PC-9 (cell line): ENCODE measurements at regions not wholly inside any gene's neighbourhood (a gene's known extent, or its start where the extent isn't known, plus 50 kb on each side); places are given as distances from the start of the nearest gene placed in this dataset.

ENCODE experiments used
- EZH2 ChIP-seq: fragments of 200-600 bp; sonication (generic); IDR thresholded peaks from 2 replicates; pipeline ENCODE4 v1.8.0; 2017; ENCODE audit warnings: antibody characterized with exemption, low read depth
- TF ChIP-seq, protein P1 (sequence below): fragments of 200-600 bp; sonication (generic); conservative IDR thresholded peaks from 2 replicates; pipeline ENCODE4 v1.6.1; 2017; ENCODE audit warnings: mixed run types, antibody characterized with exemption, mild to moderate bottlenecking, moderate library complexity

DNA sequence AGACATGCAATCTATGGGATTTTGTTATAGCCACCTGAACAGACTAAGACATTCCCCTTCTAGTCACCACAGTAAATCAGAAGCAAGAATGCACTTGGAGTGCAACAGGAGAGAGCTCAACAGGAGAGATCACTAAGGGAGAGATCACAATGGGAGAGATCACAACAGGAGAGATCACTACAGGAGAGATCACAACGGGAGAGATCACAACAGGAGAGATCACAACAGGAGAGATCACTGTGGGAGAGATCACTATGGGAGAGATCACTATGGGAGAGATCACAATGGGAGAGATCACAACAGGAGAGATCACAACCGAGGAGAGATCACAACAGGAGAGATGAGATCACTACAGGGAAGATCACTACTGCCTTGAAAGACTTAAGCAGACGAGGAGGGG lies 238.5 kb upstream of the PITRM1 start:
- TF ChIP-seq, protein P1, sequence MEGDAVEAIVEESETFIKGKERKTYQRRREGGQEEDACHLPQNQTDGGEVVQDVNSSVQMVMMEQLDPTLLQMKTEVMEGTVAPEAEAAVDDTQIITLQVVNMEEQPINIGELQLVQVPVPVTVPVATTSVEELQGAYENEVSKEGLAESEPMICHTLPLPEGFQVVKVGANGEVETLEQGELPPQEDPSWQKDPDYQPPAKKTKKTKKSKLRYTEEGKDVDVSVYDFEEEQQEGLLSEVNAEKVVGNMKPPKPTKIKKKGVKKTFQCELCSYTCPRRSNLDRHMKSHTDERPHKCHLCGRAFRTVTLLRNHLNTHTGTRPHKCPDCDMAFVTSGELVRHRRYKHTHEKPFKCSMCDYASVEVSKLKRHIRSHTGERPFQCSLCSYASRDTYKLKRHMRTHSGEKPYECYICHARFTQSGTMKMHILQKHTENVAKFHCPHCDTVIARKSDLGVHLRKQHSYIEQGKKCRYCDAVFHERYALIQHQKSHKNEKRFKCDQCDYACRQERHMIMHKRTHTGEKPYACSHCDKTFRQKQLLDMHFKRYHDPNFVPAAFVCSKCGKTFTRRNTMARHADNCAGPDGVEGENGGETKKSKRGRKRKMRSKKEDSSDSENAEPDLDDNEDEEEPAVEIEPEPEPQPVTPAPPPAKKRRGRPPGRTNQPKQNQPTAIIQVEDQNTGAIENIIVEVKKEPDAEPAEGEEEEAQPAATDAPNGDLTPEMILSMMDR: no peak
- TF ChIP-seq EZH2: no peak
